ENCODE measurements at regions not wholly inside any gene's neighbourhood (a gene's known extent, or its start where the extent isn't known, plus 50 kb on each side); places are given as distances from the start of the nearest gene placed in this dataset.

DNA sequence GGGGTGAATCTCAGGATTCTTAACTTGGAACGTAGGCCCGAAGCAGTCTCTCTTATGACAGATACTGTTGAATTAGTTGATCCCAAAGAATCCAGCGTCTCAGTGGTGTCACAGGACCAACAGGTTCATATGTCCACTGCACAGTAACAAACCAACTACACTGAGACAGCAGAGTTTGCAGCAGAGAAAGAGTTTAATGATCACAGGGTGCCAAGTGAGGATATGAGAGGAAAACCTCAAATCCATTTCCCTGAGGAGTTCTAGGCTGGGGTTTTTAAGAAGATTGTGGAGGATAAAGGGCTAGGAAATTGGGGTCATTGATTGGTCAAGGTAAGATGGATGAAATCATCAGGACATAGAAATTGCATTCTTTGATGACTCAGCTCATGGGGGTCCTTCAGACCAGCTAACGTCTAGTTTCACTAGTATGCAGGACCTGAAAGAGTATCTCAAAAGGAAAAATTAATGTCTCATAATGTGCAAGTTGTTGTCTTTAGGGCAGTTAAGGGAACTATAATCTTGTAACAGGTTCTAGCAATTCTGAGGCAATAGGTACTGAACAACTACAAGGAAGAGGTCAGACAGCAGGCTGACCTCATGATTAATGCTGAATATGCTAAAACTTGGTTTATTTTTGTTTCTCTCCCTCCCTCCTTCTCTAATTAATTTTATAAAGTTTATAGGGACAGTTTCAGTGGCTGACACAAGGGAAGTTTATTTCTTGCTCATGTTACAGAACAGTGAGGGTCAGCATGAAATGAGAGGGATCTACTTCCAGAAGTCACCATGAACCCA lies 310.9 kb upstream of the NEBL start:
- no peak for TF ChIP-seq TAF1 (IDR thresholded peaks at IDR 0.05; ENCODE audit: low read depth)
- TF ChIP-seq CREB1 (IDR thresholded peaks at IDR 0.05; ENCODE audit: low read depth), result no peak
- TF ChIP-seq EP300 (IDR thresholded peaks at IDR 0.05; ENCODE audit: borderline replicate concordance), result no peak
- no peak for TF ChIP-seq RAD21 (IDR thresholded peaks at IDR 0.05; ENCODE audit: low read depth)
- no peak for TF ChIP-seq YY1 (IDR thresholded peaks at IDR 0.05; ENCODE audit: low read depth)
- TF ChIP-seq, protein P1, sequence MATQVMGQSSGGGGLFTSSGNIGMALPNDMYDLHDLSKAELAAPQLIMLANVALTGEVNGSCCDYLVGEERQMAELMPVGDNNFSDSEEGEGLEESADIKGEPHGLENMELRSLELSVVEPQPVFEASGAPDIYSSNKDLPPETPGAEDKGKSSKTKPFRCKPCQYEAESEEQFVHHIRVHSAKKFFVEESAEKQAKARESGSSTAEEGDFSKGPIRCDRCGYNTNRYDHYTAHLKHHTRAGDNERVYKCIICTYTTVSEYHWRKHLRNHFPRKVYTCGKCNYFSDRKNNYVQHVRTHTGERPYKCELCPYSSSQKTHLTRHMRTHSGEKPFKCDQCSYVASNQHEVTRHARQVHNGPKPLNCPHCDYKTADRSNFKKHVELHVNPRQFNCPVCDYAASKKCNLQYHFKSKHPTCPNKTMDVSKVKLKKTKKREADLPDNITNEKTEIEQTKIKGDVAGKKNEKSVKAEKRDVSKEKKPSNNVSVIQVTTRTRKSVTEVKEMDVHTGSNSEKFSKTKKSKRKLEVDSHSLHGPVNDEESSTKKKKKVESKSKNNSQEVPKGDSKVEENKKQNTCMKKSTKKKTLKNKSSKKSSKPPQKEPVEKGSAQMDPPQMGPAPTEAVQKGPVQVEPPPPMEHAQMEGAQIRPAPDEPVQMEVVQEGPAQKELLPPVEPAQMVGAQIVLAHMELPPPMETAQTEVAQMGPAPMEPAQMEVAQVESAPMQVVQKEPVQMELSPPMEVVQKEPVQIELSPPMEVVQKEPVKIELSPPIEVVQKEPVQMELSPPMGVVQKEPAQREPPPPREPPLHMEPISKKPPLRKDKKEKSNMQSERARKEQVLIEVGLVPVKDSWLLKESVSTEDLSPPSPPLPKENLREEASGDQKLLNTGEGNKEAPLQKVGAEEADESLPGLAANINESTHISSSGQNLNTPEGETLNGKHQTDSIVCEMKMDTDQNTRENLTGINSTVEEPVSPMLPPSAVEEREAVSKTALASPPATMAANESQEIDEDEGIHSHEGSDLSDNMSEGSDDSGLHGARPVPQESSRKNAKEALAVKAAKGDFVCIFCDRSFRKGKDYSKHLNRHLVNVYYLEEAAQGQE (IDR thresholded peaks at IDR 0.05; ENCODE audit: low read depth), result no peak
- no peak for TF ChIP-seq ZBTB7A (IDR thresholded peaks at IDR 0.05; ENCODE audit: low read depth)
- no peak for TF ChIP-seq NFIC (IDR thresholded peaks at IDR 0.05)
- no peak for TF ChIP-seq TEAD4 (IDR thresholded peaks at IDR 0.05)
- TF ChIP-seq, protein P2, sequence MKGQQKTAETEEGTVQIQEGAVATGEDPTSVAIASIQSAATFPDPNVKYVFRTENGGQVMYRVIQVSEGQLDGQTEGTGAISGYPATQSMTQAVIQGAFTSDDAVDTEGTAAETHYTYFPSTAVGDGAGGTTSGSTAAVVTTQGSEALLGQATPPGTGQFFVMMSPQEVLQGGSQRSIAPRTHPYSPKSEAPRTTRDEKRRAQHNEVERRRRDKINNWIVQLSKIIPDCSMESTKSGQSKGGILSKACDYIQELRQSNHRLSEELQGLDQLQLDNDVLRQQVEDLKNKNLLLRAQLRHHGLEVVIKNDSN (IDR thresholded peaks at IDR 0.05), result no peak
- no peak for TF ChIP-seq FOXM1 (IDR thresholded peaks at IDR 0.05; ENCODE audit: borderline replicate concordance, low read depth)

All from Ishikawa (cell line).